Adrenal gland (tissue), 9 donors: ENCODE measurements at regions not wholly inside any gene's neighbourhood (a gene's known extent, or its start where the extent isn't known, plus 50 kb on each side); places are given as distances from the start of the nearest gene placed in this dataset.

Experiments used
- DNase-seq, 7 donors: peaks; one replicate each; pipeline ENCODE4 v3.0.0-alpha.2; 2019 to 2020
- H3K27ac ChIP-seq, 5 donors: fragments of 200-600 bp; sonication (generic) in 4 of 5; 1 replicate in 3 of 5; 2 replicates in 2 of 5; pipeline versions ENCODE4 v1.5.1 to v1.8.0; 2016 to 2020; ENCODE audit warnings: mild to moderate bottlenecking in 1 of 5
- H3K27me3 ChIP-seq: fragments of 200-600 bp; 2 replicates; pipeline ENCODE4 v1.8.0; 2021
- H3K36me3 ChIP-seq, 2 donors: fragments of 200-600 bp; replicated peaks in 1 of 2; 1 replicate in 1 of 2; 2 replicates in 1 of 2; pipeline versions ENCODE4 v1.5.1 to v1.8.0; 2018 to 2022
- H3K4me1 ChIP-seq, 2 donors: fragments of 200-600 bp; replicated peaks in 1 of 2; 1 replicate in 1 of 2; 2 replicates in 1 of 2; pipeline versions ENCODE4 v1.5.1 to v1.8.0; 2018 to 2021
- H3K4me3 ChIP-seq, 4 donors: fragments of 200-600 bp; sonication (generic) in 3 of 4; one replicate each; pipeline ENCODE4 v1.5.1; 2016 to 2018
- H3K9me3 ChIP-seq, 3 donors: fragments of 200-600 bp; sonication (generic) in 1 of 3; replicated peaks in 1 of 3; 1 replicate in 2 of 3; 2 replicates in 1 of 3; pipeline versions ENCODE4 v1.5.1 to v1.8.0; 2016 to 2021
- POLR2A ChIP-seq, 2 donors: fragments of 450-650 bp; IDR thresholded peaks; one replicate each; pipeline ENCODE4 v1.6.1; 2017; ENCODE audit warnings: antibody characterized with exemption in 2 of 2, mild to moderate bottlenecking in 2 of 2, moderate library complexity in 1 of 2
- WGBS, 4 donors: extraction: QIAGEN DNeasy Blood & Tissue Kit in 2 of 4; methylation state at CpG; one replicate each; pipeline versions ENCODE4 v1.1.5 to v1.1.7; 2013 to 2017; 5-methylcytosine and 5-hydroxymethylcytosine counted together
- intact Hi-C, 2 donors: fragments of 100-400 bp; cut with DNase I; formaldehyde crosslinking; loops; one replicate each; pipeline versions ENCODE4 v1.14.1 to v1.15.0; 2022 to 2023
- TF ChIP-seq, protein P1 (sequence below), 6 experiments: fragments of 450-650 bp in 4 of 6; fragments of 200-600 bp in 2 of 6; sonication (generic) in 1 of 6; IDR thresholded peaks; 1 replicate in 5 of 6; 2 replicates in 1 of 6; pipeline versions ENCODE4 v1.5.1 to v1.8.0; 2016 to 2021; ENCODE audit warnings: antibody characterized with exemption in 6 of 6, mild to moderate bottlenecking in 2 of 6, moderate library complexity in 1 of 6
- donor health status: healthy with polysubstance abuse.
- donor health status: Bipolar disorder and iron deficiency.
- donor health status: DM: yes; HTN: yes; CAD: no.
- donor health status: DM: no; HTN: no; CAD: no.
- donor health status: DM: no; HTN: no; CAD: no.

DNA sequence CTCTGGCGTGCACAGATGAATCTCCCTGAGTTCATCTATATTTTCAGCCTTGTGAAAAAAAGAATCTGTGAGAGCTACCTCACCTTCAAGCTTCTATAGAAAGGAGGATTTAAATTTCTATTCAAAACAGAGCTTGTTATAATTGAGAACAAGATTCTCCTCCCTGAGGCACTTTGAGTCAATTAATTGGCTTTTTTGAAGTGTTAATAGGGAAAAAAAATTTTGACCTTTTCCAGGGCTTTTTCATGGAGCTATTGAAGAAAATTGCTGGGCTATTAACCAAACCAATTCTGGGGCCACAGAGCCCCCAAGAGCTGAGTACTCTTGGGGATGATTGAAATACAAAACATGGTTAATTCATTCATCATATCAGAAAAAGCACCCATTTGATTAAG is 225.1 kb downstream of the CMPK2 start:
- Histone ChIP-seq H3K9me3 (no peaks in the 10 kb centered on the region), H3K27me3 (peaks cover 6% of the 10 kb centered on the region), H3K4me1 (no peaks in the 10 kb centered on the region), H3K4me3 (no peak overlapping the region), H3K36me3 (no peaks in the 10 kb centered on the region), H3K27ac (no peak overlapping the region)
- intact Hi-C loops = no loop called here
- WGBS, 4 donors = 62 to 71% (median 65%) methylated on average over 1 of the region's 1 CpG
- DNase-seq = no peak
- TF ChIP-seq POLR2A (IDR thresholded peaks at IDR 0.05) = no peak
- TF ChIP-seq, protein P1, sequence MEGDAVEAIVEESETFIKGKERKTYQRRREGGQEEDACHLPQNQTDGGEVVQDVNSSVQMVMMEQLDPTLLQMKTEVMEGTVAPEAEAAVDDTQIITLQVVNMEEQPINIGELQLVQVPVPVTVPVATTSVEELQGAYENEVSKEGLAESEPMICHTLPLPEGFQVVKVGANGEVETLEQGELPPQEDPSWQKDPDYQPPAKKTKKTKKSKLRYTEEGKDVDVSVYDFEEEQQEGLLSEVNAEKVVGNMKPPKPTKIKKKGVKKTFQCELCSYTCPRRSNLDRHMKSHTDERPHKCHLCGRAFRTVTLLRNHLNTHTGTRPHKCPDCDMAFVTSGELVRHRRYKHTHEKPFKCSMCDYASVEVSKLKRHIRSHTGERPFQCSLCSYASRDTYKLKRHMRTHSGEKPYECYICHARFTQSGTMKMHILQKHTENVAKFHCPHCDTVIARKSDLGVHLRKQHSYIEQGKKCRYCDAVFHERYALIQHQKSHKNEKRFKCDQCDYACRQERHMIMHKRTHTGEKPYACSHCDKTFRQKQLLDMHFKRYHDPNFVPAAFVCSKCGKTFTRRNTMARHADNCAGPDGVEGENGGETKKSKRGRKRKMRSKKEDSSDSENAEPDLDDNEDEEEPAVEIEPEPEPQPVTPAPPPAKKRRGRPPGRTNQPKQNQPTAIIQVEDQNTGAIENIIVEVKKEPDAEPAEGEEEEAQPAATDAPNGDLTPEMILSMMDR (IDR thresholded peaks at IDR 0.05) = no peak

DNA sequence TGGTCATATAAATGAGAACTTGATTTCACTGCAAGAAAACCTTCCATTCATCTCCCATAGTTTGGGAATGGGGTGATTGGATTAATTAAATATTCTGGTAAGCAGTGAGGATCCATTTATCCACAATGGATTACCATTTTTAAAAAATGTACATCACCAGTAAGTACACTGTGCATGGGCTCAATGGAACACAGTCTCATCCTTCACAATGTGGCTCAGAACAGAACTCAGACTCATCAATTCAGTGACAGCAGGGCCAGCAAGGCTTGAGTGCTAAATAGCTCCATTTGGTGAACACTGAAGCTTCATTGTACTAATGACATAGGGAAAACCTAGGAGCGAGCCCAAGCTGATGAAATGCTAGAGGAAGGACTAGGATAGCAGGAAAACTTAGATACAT is 223.8 kb downstream of the CMPK2 start:
- Histone ChIP-seq H3K27me3 (peaks cover 6% of the 10 kb centered on the region), H3K4me1 (no peaks in the 10 kb centered on the region), H3K9me3 (no peaks in the 10 kb centered on the region), H3K4me3 (no peak overlapping the region), H3K36me3 (no peaks in the 10 kb centered on the region), H3K27ac (no peak overlapping the region)
- no peak for DNase-seq
- 35 to 73% (median 62%) methylated on average over 1 of the region's 1 CpG for WGBS, 4 donors
- TF ChIP-seq, protein P1 (IDR thresholded peaks at IDR 0.05) = no peak
- TF ChIP-seq POLR2A (IDR thresholded peaks at IDR 0.05) = no peak
- intact Hi-C loops = no loop called here

DNA sequence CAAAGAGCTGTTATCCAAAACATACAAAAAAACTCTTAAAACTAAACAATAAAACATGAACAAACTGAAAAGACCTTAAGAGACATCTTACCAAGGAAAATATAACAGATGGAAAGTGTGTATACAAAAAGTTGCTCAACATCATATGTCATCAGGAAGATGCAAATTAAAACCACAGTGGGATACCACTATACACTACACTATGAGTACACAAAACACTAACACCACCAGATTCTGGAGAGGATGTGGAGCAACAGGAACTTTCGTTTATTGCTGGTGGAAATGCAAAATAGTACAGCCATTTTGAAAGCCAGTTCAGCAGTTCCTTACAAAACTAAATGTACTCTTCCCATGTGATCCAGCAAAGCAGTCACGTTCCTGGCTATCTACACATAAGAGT is 221.4 kb downstream of the CMPK2 start:
- no peak for DNase-seq
- 46 to 73% (median 50%) methylated on average over 2 of the region's 2 CpGs for WGBS, 4 donors
- Histone ChIP-seq H3K27ac (no peak overlapping the region), H3K27me3 (peaks cover 1% of the 10 kb centered on the region), H3K9me3 (no peaks in the 10 kb centered on the region), H3K4me3 (no peak overlapping the region), H3K36me3 (no peaks in the 10 kb centered on the region), H3K4me1 (no peaks in the 10 kb centered on the region)
- no peak for TF ChIP-seq POLR2A (IDR thresholded peaks at IDR 0.05)
- TF ChIP-seq, protein P1 (IDR thresholded peaks at IDR 0.05) = no peak
- intact Hi-C loops = no loop called here

DNA sequence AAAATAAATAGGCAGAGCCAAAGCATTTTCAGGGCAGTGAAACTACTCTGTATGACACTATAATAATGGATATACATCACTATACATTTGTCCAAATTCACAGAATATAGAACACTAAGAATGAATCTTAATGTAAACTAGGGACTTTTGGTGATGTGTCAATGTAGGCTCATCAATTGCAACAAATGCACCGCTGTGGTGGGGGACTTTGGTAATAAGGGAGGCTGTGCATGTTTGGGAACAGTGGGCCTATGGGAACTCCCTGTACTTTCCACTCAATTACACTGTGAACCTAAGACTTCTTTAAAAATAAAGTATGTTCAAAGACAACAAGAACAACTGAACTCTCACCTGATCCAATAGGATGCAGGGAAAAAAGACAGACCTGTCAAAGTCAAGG is 220.7 kb downstream of the CMPK2 start:
- Histone ChIP-seq H3K4me1 (no peaks in the 10 kb centered on the region), H3K27ac (no peak overlapping the region), H3K4me3 (no peak overlapping the region), H3K27me3 (no peaks in the 10 kb centered on the region), H3K9me3 (no peaks in the 10 kb centered on the region), H3K36me3 (no peaks in the 10 kb centered on the region)
- no peak for DNase-seq
- WGBS, 4 donors = 82 to 93% (median 86%) methylated on average over 1 of the region's 1 CpG
- TF ChIP-seq POLR2A (IDR thresholded peaks at IDR 0.05) = no peak
- TF ChIP-seq, protein P1 (IDR thresholded peaks at IDR 0.05) = no peak
- intact Hi-C loops = no loop called here
